ACC112 (cell line): ENCODE measurements at regions not wholly inside any gene's neighbourhood (a gene's known extent, or its start where the extent isn't known, plus 50 kb on each side); places are given as distances from the start of the nearest gene placed in this dataset.

Experiments
- H2AFZ ChIP-seq: fragments of 200-600 bp; sonication (generic); one replicate; pipeline ENCODE4 v1.6.0; 2017; ENCODE audit warnings: antibody characterized with exemption, low read length; ENCODE audit not compliant: unreplicated experiment
- H3K27ac ChIP-seq: fragments of 200-600 bp; sonication (generic); 2 replicates; pipeline ENCODE4 v1.5.1; 2014; ENCODE audit warnings: low read depth, mild to moderate bottlenecking, antibody characterized with exemption, low read length, moderate library complexity
- H3K27me3 ChIP-seq: fragments of 200-600 bp; sonication (generic); 2 replicates; pipeline ENCODE4 v1.6.1; 2014; ENCODE audit warnings: mild to moderate bottlenecking, antibody characterized with exemption, low read length, moderate library complexity, mixed read lengths; ENCODE audit not compliant: insufficient read depth
- H3K36me3 ChIP-seq: fragments of 200-600 bp; sonication (generic); 2 replicates; pipeline ENCODE4 v1.6.1; 2016; ENCODE audit warnings: mild to moderate bottlenecking, antibody characterized with exemption, low read length, moderate library complexity, mixed read lengths; ENCODE audit not compliant: insufficient read depth
- H3K4me1 ChIP-seq: fragments of 200-600 bp; sonication (generic); one replicate; pipeline ENCODE4 v1.6.1; 2016; ENCODE audit warnings: low read length, mixed read lengths; ENCODE audit not compliant: insufficient read depth, unreplicated experiment, control insufficient read depth
- H3K4me3 ChIP-seq: fragments of 200-600 bp; sonication (generic); 2 replicates; pipeline ENCODE4 v1.5.1; 2014; ENCODE audit warnings: mild to moderate bottlenecking, low read depth, low read length
- H3K79me2 ChIP-seq: fragments of 200-600 bp; sonication (generic); one replicate; pipeline ENCODE4 v1.6.0; 2016; ENCODE audit warnings: low read length; ENCODE audit not compliant: control insufficient read depth, unreplicated experiment, insufficient read depth

DNA sequence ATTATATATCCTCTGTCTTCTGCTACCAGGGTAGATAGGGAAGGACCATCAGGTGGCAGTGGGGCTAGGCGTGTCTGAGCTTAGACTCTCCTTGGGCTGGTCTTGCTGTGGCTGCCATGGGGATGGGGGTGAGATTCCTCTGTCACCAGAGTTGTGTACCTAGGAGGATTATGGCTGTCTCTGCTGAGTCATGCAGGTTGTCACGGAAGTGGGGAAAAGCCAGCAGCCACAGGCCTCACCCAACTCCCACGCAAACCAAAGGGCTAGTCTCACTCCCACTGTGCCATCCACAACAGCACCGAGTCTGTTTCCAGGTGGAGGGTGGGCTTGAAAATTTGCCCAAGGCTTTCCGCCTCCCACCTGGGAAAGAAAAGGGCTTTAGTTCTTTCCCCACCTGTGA lies 476.1 kb downstream of the CYLC2 start:
- Histone ChIP-seq H3K4me3 (no peak overlapping the region), H3K36me3 (no peaks in the 10 kb centered on the region), H3K27ac (no peak overlapping the region), H3K27me3 (no peaks in the 10 kb centered on the region), H2AFZ (no peak overlapping the region), H3K79me2 (no peaks in the 10 kb centered on the region), H3K4me1 (no peaks in the 10 kb centered on the region)

- Histone ChIP-seq H3K36me3 (no peaks in the 10 kb centered on the region), H3K27me3 (no peaks in the 10 kb centered on the region), H3K79me2 (no peaks in the 10 kb centered on the region), H3K27ac (no peak overlapping the region), H2AFZ (no peak overlapping the region), H3K4me1 (no peaks in the 10 kb centered on the region), H3K4me3 (no peak overlapping the region)
Observed at GRCh38 chr9:103474156-103474555, 479.0 kb downstream of the CYLC2 start.

DNA sequence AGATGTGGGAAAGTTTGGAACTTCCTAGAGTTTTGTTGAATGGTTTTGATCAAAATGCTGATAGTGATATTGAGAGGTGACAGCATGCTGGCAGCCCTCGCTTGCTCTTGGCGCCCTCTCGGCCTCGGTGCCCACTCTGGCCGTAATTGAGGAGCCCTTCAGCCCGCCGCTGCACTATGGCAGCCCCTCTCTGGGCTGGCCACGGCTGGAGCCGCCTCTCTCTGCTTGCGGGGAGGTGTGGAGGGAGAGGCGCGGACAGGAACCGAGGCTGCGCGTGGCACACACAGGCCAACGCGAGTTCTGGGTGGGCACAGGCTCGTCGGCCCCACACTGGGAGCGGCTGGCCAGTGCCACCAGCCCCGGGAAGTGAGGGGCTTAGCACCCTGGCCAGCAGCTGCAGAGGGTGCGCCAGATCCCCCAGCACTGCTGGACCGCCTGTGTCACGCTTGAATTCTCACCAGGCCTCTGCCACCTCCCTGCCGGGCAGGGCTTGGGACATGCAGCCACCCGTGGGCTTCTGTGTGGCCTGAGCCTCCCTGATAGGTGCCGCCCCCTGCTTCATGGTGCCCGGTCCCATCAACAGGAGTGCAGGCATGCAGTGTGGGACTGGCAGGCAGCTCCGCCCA lies 488.5 kb downstream of the CYLC2 start:
- Histone ChIP-seq H3K27me3 (no peaks in the 10 kb centered on the region), H2AFZ (no peak overlapping the region), H3K27ac (no peak overlapping the region), H3K79me2 (no peaks in the 10 kb centered on the region), H3K4me3 (no peak overlapping the region), H3K4me1 (no peaks in the 10 kb centered on the region), H3K36me3 (no peaks in the 10 kb centered on the region)

GRCh38 chr9:103485138-103485537 lies 490.0 kb downstream of the CYLC2 start:
- no peak overlapping the region for H2AFZ ChIP-seq
- H3K4me3 ChIP-seq: no peak overlapping the region
- H3K27ac ChIP-seq: no peak overlapping the region
- no peaks in the 10 kb centered on the region for H3K27me3 ChIP-seq
- no peaks in the 10 kb centered on the region for H3K4me1 ChIP-seq
- no peaks in the 10 kb centered on the region for H3K36me3 ChIP-seq
- no peaks in the 10 kb centered on the region for H3K79me2 ChIP-seq

DNA sequence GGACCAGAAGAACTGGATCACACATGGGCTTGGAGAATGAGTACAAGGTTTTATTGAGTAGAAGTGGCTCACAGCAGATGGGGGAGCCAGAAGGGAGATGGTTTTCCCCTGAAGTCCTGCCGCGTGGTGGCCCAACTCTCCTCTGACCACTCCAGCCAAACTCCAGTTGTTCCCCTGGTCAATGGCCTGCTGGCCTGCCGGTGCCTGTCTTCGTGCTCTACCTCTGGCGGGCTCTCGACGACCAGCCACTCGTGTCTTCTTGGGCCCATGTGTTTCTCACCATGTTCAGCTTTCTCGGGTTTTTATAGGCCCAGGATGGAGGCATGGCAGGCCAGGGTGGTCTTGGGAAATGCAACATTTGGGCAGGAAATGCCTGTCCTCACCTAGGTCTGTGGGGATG lies 519.6 kb downstream of the CYLC2 start:
- Histone ChIP-seq H3K36me3 (no peaks in the 10 kb centered on the region), H3K4me3 (no peak overlapping the region)

GRCh38 chr9:103522409-103522808 lies 527.3 kb downstream of the CYLC2 start:
- Histone ChIP-seq H3K79me2 (no peaks in the 10 kb centered on the region), H2AFZ (no peak overlapping the region), H3K27ac (no peak overlapping the region), H3K27me3 (no peaks in the 10 kb centered on the region), H3K4me3 (no peak overlapping the region), H3K36me3 (no peaks in the 10 kb centered on the region), H3K4me1 (no peaks in the 10 kb centered on the region)

More for the DNA sequence above, 519.6 kb downstream of the CYLC2 start:
- Histone ChIP-seq H3K4me1 (no peaks in the 10 kb centered on the region), H2AFZ (no peak overlapping the region), H3K27ac (no peak overlapping the region), H3K27me3 (no peaks in the 10 kb centered on the region), H3K79me2 (no peaks in the 10 kb centered on the region)

DNA sequence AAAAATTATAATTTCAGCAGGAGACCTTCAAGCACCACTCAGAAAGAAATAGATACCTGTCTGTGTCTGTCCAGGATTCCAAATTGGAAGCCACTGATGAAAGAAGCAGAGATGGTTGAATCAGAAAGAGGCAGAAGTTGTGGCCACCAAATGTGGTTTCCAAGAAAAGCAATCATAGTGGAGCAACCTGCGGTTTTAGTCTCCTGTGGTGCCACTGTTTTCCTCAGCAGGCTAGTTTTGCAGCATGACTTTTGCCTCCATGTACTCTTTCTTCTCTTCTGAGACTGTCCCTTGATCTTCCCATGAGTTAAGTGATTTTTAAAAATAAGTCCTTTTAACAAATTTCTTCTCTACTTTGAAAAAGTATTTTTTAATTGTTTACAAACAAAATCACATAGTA lies 535.8 kb downstream of the CYLC2 start:
- no peak overlapping the region for H3K4me3 ChIP-seq

GRCh38 chr9:103533318-103533717 lies 538.2 kb downstream of the CYLC2 start:
- no peak overlapping the region for H2AFZ ChIP-seq

More for the DNA sequence above, 535.8 kb downstream of the CYLC2 start:
- Histone ChIP-seq H3K27ac (no peak overlapping the region), H3K27me3 (no peaks in the 10 kb centered on the region), H3K79me2 (no peaks in the 10 kb centered on the region), H2AFZ (no peak overlapping the region), H3K4me1 (no peaks in the 10 kb centered on the region), H3K36me3 (no peaks in the 10 kb centered on the region)

DNA sequence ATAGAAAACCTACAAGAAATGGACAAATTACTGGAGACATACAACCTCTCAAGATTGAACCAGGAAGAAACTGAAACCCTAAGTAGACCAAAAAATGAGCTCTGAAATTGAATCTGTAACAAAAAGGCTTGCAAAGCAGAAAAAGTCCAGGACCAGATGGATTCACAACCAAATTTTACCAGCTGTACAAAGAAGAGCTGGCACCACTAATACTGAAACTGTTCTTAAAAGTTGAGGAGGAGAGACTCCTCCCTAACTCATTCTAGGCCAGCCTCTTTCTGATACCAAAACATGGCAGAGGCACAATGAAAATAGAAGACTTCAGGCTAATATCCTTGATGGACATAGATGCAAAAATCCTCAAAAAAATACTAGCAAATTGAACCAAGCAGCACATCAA lies 542.3 kb downstream of the CYLC2 start:
- Histone ChIP-seq H3K27me3 (peaks cover 2% of the 10 kb centered on the region; the same call in 1 of the 2 replicates), H3K27ac (no peak overlapping the region), H3K36me3 (no peaks in the 10 kb centered on the region), H2AFZ (no peak overlapping the region), H3K79me2 (no peaks in the 10 kb centered on the region), H3K4me1 (no peaks in the 10 kb centered on the region), H3K4me3 (no peak overlapping the region)

More at GRCh38 chr9:103533318-103533717, 538.2 kb downstream of the CYLC2 start:
- Histone ChIP-seq H3K27me3 (no peaks in the 10 kb centered on the region), H3K4me3 (no peak overlapping the region), H3K4me1 (no peaks in the 10 kb centered on the region), H3K79me2 (no peaks in the 10 kb centered on the region), H3K27ac (no peak overlapping the region), H3K36me3 (no peaks in the 10 kb centered on the region)

DNA sequence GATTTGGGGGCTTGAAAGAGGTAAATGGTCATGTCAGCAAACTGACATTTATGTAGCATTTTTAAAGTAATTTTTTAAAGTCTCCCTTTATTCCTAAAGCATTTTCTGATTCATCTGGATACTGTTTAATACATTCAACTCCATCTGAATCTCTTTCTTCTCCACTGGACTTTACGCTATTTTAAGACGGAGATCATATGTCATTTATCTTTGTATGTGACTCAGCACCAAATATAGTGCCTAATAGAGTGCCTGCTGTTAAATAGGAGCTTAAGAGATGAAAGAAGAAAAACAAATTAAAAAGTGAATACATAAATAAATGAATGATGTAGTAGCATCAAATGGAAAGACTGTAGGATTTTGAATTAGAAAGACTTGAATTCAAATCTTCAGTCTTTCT lies 548.8 kb upstream of the SMC2 start:
- no peaks in the 10 kb centered on the region for H3K4me1 ChIP-seq

GRCh38 chr9:103552712-103553111 lies 541.4 kb upstream of the SMC2 start:
- Histone ChIP-seq H3K36me3 (no peaks in the 10 kb centered on the region), H3K4me3 (no peak overlapping the region), H2AFZ (no peak overlapping the region), H3K4me1 (no peaks in the 10 kb centered on the region), H3K27me3 (no peaks in the 10 kb centered on the region), H3K27ac (no peak overlapping the region), H3K79me2 (no peaks in the 10 kb centered on the region)

More for the DNA sequence above, 548.8 kb upstream of the SMC2 start:
- no peaks in the 10 kb centered on the region for H3K36me3 ChIP-seq
- H3K27me3 ChIP-seq: no peaks in the 10 kb centered on the region
- H2AFZ ChIP-seq: no peak overlapping the region
- H3K79me2 ChIP-seq: no peaks in the 10 kb centered on the region
- no peak overlapping the region for H3K4me3 ChIP-seq
- no peak overlapping the region for H3K27ac ChIP-seq
